GM19025 (cell line): ENCODE measurements at regions not wholly inside any gene's neighbourhood (a gene's known extent, or its start where the extent isn't known, plus 50 kb on each side); places are given as distances from the start of the nearest gene placed in this dataset.

Experiments used
- ATAC-seq: cut with Tn5 transposase; IDR thresholded peaks from one replicate; pipeline ENCODE4 v1.9.1; 2021; ENCODE audit warnings: mild to moderate bottlenecking, low read depth, moderate library complexity; ENCODE audit not compliant: unreplicated experiment

GRCh38 chr1:193589597-193590040 lies 403.2 kb upstream of the B3GALT2 start:
- ATAC-seq: no peak

- no peak for ATAC-seq
These were observed 402.1 kb upstream of the B3GALT2 start for GRCh38 chr1:193588311-193589082.

DNA sequence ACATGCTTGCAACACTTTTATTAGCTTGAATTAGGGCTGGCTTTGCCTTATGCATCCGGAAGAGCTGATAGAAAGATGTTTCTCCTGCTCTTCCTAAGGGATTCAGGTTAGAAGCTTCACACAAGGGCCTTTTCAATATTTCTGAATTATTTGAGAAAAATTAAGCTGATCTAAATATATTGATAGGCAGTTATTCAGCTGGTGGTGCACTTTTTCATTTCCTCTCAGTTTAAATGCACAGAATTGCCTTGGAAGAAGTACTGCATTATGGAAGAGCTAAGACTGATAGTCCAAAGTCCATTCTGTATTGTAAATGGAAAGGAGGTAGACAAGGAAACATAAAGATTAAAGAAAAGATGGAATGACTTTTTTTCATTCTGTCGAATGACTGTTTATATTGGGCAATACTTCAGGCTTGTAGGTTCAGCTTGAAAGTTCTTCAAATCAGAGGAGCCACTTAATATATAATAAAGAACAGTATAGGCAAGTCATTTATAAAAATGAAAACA lies 398.4 kb upstream of the B3GALT2 start:
- ATAC-seq: no peak

GRCh38 chr1:193581341-193581740 lies 394.9 kb upstream of the B3GALT2 start:
- no peak for ATAC-seq

DNA sequence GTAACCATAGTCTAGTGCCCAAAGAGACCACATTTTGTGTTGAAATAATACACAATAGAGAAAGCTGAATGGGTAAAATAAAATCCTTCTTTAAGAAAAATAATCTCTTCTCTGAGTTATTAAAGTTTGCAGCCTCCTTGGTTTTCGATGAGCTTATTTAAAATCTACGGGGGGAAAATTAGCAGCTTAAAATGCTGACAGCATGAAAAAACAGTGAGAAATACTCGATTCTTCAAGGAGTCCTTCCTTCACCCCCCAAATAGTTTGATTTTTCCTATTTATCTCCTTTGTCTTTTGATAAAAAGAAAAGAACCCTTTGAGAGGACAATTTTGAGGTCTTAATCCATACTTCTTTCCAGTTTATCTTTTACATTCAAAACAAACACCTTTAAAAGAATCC lies 394.0 kb upstream of the B3GALT2 start:
- ATAC-seq: no peak

DNA sequence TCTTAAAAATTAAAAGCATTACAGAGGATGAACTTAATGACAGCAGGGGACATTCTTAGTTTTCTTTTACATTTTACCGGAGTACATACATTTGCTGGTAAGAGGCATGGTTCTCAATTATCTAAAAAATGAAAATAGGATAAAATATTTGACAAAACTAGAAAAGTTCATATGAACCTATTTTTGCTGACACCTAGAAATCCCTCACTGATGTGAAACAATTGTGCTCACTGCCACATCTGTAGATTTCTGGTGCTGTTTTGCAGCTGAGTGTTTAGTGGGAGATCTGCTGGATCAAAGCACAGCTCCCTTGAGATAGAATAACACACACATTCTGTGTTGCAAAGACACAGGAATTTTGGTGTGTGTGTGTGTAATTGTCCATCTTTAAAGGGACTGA lies 392.9 kb upstream of the B3GALT2 start:
- ATAC-seq: no peak

GRCh38 chr1:193574913-193575312 lies 388.5 kb upstream of the B3GALT2 start:
- no peak for ATAC-seq

- ATAC-seq: no peak
These were observed 383.5 kb upstream of the B3GALT2 start for GRCh38 chr1:193569983-193570269.

- ATAC-seq: no peak
These were observed 382.9 kb upstream of the B3GALT2 start for GRCh38 chr1:193569096-193569982.

DNA sequence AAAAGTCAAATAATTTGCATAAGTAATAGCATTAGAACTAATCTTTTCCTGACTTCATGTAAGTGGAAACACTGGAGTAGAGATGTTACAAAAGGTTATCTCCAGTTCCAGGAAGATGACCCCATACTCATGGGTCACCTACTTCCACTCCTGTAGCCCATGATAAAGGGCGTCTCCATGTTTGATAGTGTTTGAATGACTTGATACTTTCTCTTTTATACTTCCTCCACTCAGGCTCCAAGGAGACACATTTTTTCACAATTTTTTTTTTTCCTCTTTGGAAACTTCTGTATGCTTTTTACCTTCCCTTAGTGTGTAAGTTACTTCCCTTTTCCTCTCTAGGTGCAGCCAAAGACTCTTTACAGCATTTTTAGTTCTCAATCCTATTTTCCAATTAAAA lies 382.1 kb upstream of the B3GALT2 start:
- ATAC-seq: no peak

DNA sequence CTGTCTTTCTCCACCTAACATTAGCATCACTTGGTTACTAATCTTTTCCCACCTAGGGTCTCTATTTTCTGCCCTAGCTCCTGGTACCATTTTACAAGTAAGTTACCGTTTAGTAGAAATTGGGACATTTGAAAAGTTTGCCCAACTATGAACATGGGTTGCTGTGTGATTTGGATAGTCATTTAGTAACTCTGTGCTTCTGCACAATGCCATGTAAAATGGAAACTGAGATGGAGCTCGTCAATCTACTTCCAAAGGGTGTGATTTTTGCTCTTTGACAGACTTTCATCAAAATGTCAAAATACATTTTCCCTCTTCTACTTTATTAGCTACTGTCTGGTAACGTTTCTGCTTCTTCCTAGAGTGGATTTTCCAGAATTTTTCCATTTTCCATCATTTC lies 381.5 kb upstream of the B3GALT2 start:
- no peak for ATAC-seq

- no peak for ATAC-seq
These were observed 380.3 kb upstream of the B3GALT2 start for GRCh38 chr1:193566735-193567134.

- ATAC-seq: no peak
These were observed 379.7 kb upstream of the B3GALT2 start for GRCh38 chr1:193565971-193566577.

- ATAC-seq: no peak
These were observed 375.7 kb upstream of the B3GALT2 start for GRCh38 chr1:193562121-193562520.

DNA sequence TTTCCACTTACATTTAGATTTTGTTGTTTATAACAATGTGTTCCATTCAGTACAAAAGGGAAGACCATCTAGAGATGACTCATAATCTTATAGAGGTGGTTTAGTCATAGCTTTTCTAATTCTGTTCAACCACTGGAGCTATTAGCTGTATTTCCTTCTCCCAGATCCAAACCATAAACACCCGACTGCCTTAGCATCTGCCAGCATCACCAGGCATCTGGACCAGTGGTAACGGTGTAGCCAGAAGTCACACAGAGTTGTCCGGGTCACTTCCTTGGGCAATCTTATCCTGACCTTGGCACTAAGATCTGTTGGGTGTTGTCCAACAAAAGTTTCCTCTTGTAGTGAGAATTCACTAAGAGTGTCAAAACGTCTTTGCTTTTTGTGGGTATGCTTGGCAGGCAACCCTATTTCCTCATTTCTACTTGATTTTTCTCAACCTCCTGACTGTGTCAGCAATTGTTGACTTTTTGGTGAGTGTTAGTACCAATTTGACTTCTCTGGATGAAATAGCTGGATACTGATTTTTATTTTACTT lies 372.1 kb upstream of the B3GALT2 start:
- ATAC-seq: no peak

GRCh38 chr1:193555662-193556441 lies 369.4 kb upstream of the B3GALT2 start:
- ATAC-seq: no peak

DNA sequence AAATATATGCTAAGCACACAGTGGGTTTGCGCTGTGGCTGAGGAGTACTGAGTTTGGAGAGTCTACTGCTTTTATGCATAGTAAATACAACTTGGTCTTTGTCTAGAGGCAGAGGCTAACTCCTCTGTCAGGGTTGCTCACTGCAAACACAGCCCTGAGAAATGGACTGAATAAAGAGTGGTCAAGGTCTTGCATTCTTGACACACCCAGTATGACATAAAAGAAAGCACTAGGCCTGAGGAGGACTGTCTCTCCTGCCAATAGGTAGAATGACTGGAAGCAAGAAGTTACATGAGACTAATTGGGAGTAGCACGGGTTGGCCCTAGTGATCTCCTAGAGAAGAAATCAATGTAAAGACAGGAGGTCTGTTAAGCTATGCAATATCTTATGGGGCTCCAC lies 367.2 kb upstream of the B3GALT2 start:
- no peak for ATAC-seq

DNA sequence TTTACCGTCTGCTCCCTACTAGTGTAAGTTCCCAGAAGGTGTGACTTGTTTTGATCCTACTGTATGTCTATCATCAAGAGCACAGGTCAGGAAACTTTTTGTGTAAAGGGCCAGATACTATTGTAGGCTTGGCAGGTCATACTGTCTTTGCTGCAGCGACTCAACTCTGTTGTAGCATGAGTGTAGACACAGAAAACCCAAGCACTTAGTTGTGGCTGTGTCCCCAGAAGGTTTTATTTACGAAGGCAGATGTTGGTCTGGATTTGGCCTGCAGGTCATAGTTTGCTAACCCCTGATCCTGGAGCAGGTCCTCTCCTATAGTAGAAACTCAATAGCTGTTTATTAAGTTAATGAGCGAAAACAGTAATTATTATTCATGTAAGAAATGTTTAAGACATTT lies 365.9 kb upstream of the B3GALT2 start:
- no peak for ATAC-seq

DNA sequence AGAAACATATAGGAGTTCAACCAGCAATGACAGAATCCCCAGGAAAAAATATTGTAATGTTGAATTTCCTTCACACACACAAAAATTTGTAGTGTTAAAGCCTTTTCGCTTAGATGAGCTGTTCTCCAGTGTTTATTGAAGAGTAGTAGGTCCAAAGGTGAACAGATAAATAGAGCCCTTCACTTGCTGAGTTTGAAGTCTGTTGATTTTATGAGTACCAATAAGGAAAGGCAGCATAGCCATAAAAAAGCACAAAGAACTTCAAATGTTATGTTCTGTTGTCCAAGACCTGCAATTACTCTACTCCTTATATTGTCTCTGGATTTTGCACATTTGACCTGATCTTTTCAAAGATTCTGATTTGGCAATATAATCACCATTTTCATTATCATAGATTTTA lies 362.7 kb upstream of the B3GALT2 start:
- no peak for ATAC-seq

GRCh38 chr1:193545171-193545570 lies 358.8 kb upstream of the B3GALT2 start:
- ATAC-seq: no peak
